NCI-H748 (cell line): ENCODE measurements at regions not wholly inside any gene's neighbourhood (a gene's known extent, or its start where the extent isn't known, plus 50 kb on each side); places are given as distances from the start of the nearest gene placed in this dataset.
"Not testable (repeated sequence)": the region's sequence is repeated elsewhere in the genome, so short reads cannot be mapped to it uniquely, and the experiment has no call there.

Experiments
- DNase-seq: peaks from one replicate; lab custom pipeline; 2025; ENCODE audit not compliant: unreplicated experiment; lab: John Stamatoyannopoulos, UW

- no peak for DNase-seq
Observed at GRCh38 chr5:136563489-136563888, 198.1 kb upstream of the TRPC7 start.

GRCh38 chr5:136560126-136560525 lies 194.8 kb upstream of the TRPC7 start:
- no peak for DNase-seq

- DNase-seq: no peak
Observed at GRCh38 chr5:136559651-136560050, 194.3 kb upstream of the TRPC7 start.

- DNase-seq: not testable (repeated sequence)
Observed at GRCh38 chr5:136547096-136547495, 181.8 kb upstream of the TRPC7 start.

GRCh38 chr5:136546441-136546840 lies 181.1 kb upstream of the TRPC7 start:
- DNase-seq: not testable (repeated sequence)

GRCh38 chr5:136545031-136545430 lies 179.7 kb upstream of the TRPC7 start:
- not testable (repeated sequence) for DNase-seq

GRCh38 chr5:136538534-136538933 lies 173.2 kb upstream of the TRPC7 start:
- DNase-seq: no peak

GRCh38 chr5:136529081-136529480 lies 163.7 kb upstream of the TRPC7 start:
- DNase-seq: no peak

- DNase-seq: no peak
Observed at GRCh38 chr5:136528481-136529030, 163.2 kb upstream of the TRPC7 start.

- no peak for DNase-seq
Observed at GRCh38 chr5:136527311-136527710, 162.0 kb upstream of the TRPC7 start.

- no peak for DNase-seq
Observed at GRCh38 chr5:136526791-136527190, 161.4 kb upstream of the TRPC7 start.

- no peak for DNase-seq
Observed at GRCh38 chr5:136526021-136526420, 160.7 kb upstream of the TRPC7 start.

- no peak for DNase-seq
Observed at GRCh38 chr5:136525597-136525996, 160.3 kb upstream of the TRPC7 start.

GRCh38 chr5:136522217-136522956 lies 157.0 kb upstream of the TRPC7 start:
- no peak for DNase-seq

GRCh38 chr5:136521696-136522095 lies 156.4 kb upstream of the TRPC7 start:
- DNase-seq: no peak

- DNase-seq: no peak
Observed at GRCh38 chr5:136518814-136519213, 153.5 kb upstream of the TRPC7 start.

- DNase-seq: no peak
Observed at GRCh38 chr5:136518174-136518573, 152.8 kb upstream of the TRPC7 start.

- DNase-seq: no peak
Observed at GRCh38 chr5:136517755-136518154, 152.4 kb upstream of the TRPC7 start.

- no peak for DNase-seq
Observed at GRCh38 chr5:136516637-136517036, 151.3 kb upstream of the TRPC7 start.

- DNase-seq: no peak
Observed at GRCh38 chr5:136513430-136513829, 148.1 kb upstream of the TRPC7 start.

- DNase-seq: no peak
Observed at GRCh38 chr5:136511046-136511445, 145.7 kb upstream of the TRPC7 start.

GRCh38 chr5:136510481-136510880 lies 145.1 kb upstream of the TRPC7 start:
- no peak for DNase-seq

GRCh38 chr5:136506131-136506530 lies 140.8 kb upstream of the TRPC7 start:
- no peak for DNase-seq
